NOMO-1 treated with DMSO at 0.1 percent for 48 hours (cell line): ENCODE measurements at regions not wholly inside any gene's neighbourhood (a gene's known extent, or its start where the extent isn't known, plus 50 kb on each side); places are given as distances from the start of the nearest gene placed in this dataset.
"Not testable (repeated sequence)": the region's sequence is repeated elsewhere in the genome, so short reads cannot be mapped to it uniquely, and the experiment has no call there.

Experiments
- DNase-seq: peaks from one replicate; lab custom pipeline; 2025; ENCODE audit not compliant: unreplicated experiment; lab: John Stamatoyannopoulos, UW

- no peak for DNase-seq
Measured at GRCh38 chr14:41096131-41096530, 510.5 kb upstream of the LRFN5 start.

- no peak for DNase-seq
Measured at GRCh38 chr14:41087056-41087455, 519.6 kb upstream of the LRFN5 start.

GRCh38 chr14:41073544-41073943 lies 533.1 kb upstream of the LRFN5 start:
- DNase-seq, result no peak

- DNase-seq, result peak; percentile 16
Measured at GRCh38 chr14:41072776-41073175, 533.9 kb upstream of the LRFN5 start.

GRCh38 chr14:41071351-41071750 lies 535.3 kb upstream of the LRFN5 start:
- no peak for DNase-seq

GRCh38 chr14:41062826-41063225 lies 543.9 kb upstream of the LRFN5 start:
- no peak for DNase-seq

- no peak for DNase-seq
Measured at GRCh38 chr14:41055589-41055988, 551.1 kb upstream of the LRFN5 start.

GRCh38 chr14:41051801-41052200 lies 554.9 kb upstream of the LRFN5 start:
- no peak for DNase-seq

GRCh38 chr14:41047763-41048162 lies 558.9 kb upstream of the LRFN5 start:
- no peak for DNase-seq

GRCh38 chr14:41037388-41037787 lies 569.3 kb upstream of the LRFN5 start:
- no peak for DNase-seq

- no peak for DNase-seq
Measured at GRCh38 chr14:41034969-41035368, 571.7 kb upstream of the LRFN5 start.

GRCh38 chr14:41022932-41023331 lies 583.7 kb upstream of the LRFN5 start:
- peak; percentile 0 for DNase-seq

- DNase-seq, result no peak
Measured at GRCh38 chr14:41016213-41016612, 590.5 kb upstream of the LRFN5 start.

GRCh38 chr14:41000350-41000749 lies 606.3 kb upstream of the LRFN5 start:
- no peak for DNase-seq

- no peak for DNase-seq
Measured at GRCh38 chr14:40989260-40989659, 617.4 kb upstream of the LRFN5 start.

GRCh38 chr14:40987481-40987880 lies 619.2 kb upstream of the LRFN5 start:
- DNase-seq, result no peak

- DNase-seq, result no peak
Measured at GRCh38 chr14:40986655-40987054, 620.0 kb upstream of the LRFN5 start.

- no peak for DNase-seq
Measured at GRCh38 chr14:40985584-40985983, 621.1 kb upstream of the LRFN5 start.

- DNase-seq, result no peak
Measured at GRCh38 chr14:40983604-40984003, 623.1 kb upstream of the LRFN5 start.

GRCh38 chr14:40981247-40981646 lies 625.4 kb upstream of the LRFN5 start:
- DNase-seq, result no peak

GRCh38 chr14:40960257-40960656 lies 646.4 kb upstream of the LRFN5 start:
- DNase-seq, result not testable (repeated sequence)

GRCh38 chr14:40955131-40955505 lies 651.6 kb upstream of the LRFN5 start:
- DNase-seq, result no peak

GRCh38 chr14:40954448-40955130 lies 652.1 kb upstream of the LRFN5 start:
- DNase-seq, result not testable (repeated sequence)
